Loucy (cell line): ENCODE measurements at regions not wholly inside any gene's neighbourhood (a gene's known extent, or its start where the extent isn't known, plus 50 kb on each side); places are given as distances from the start of the nearest gene placed in this dataset.

ENCODE experiments used
- H2AFZ ChIP-seq: fragments of 200-600 bp; sonication (generic); 2 replicates; pipeline ENCODE4 v1.6.0; 2016; ENCODE audit warnings: antibody characterized with exemption, mild to moderate bottlenecking, low read length, moderate library complexity
- H3F3A ChIP-seq: fragments of 200-600 bp; 2 replicates; pipeline ENCODE4 v1.6.0; 2016; ENCODE audit warnings: antibody characterized with exemption, low read depth, mild to moderate bottlenecking
- H3K27me3 ChIP-seq: fragments of 200-600 bp; sonication (generic); 2 replicates; pipeline ENCODE4 v1.6.1; 2014; ENCODE audit warnings: low read length, mild to moderate bottlenecking; ENCODE audit not compliant: insufficient read depth, poor library complexity, severe bottlenecking
- H3K36me3 ChIP-seq: fragments of 200-600 bp; sonication (generic); 2 replicates; pipeline ENCODE4 v1.6.1; 2016; ENCODE audit warnings: low read length; ENCODE audit not compliant: insufficient read depth
- H3K4me1 ChIP-seq: fragments of 200-600 bp; sonication (generic); 2 replicates; pipeline ENCODE4 v1.5.1; 2014; ENCODE audit warnings: low read length, mild to moderate bottlenecking; ENCODE audit not compliant: insufficient read depth, poor library complexity, severe bottlenecking
- H3K4me2 ChIP-seq: fragments of 200-600 bp; sonication (generic); 2 replicates; pipeline ENCODE4 v1.6.0; 2014; ENCODE audit warnings: antibody characterized with exemption, low read length, low read depth, mild to moderate bottlenecking; ENCODE audit not compliant: poor library complexity, severe bottlenecking
- H3K4me3 ChIP-seq: fragments of 200-600 bp; sonication (generic); 2 replicates; pipeline ENCODE4 v1.5.1; 2014; ENCODE audit warnings: low read length, mild to moderate bottlenecking, mixed read lengths; ENCODE audit not compliant: poor library complexity, severe bottlenecking
- H3K79me2 ChIP-seq: fragments of 200-600 bp; sonication (generic); 2 replicates; pipeline ENCODE4 v1.6.1; 2014; ENCODE audit warnings: low read length; ENCODE audit not compliant: insufficient read depth
- H3K9ac ChIP-seq: fragments of 200-600 bp; sonication (generic); 2 replicates; pipeline ENCODE4 v1.6.0; 2014; ENCODE audit warnings: mild to moderate bottlenecking, low read depth, low read length, moderate library complexity; ENCODE audit not compliant: poor library complexity, severe bottlenecking
- H3K9me2 ChIP-seq: fragments of 200-600 bp; sonication (generic); replicated peaks from 2 replicates; pipeline ENCODE4 v1.6.1; 2016; ENCODE audit warnings: low read depth, low read length, mixed read lengths
- H3K9me3 ChIP-seq: fragments of 200-600 bp; sonication (generic); 2 replicates; pipeline ENCODE4 v1.6.1; 2014; ENCODE audit warnings: mild to moderate bottlenecking, antibody characterized with exemption, low read length, low read depth; ENCODE audit not compliant: insufficient read depth
- H4K20me1 ChIP-seq: fragments of 200-600 bp; sonication (generic); 2 replicates; pipeline ENCODE4 v1.6.0; 2014; ENCODE audit warnings: antibody characterized with exemption, low read length, mild to moderate bottlenecking; ENCODE audit not compliant: insufficient read depth, poor library complexity, severe bottlenecking
- EZH2phosphoT487 ChIP-seq: fragments of 200-600 bp; IDR thresholded peaks from 2 replicates; pipeline ENCODE4 v1.6.1; 2018; ENCODE audit warnings: antibody characterized with exemption, mild to moderate bottlenecking, moderate library complexity, borderline replicate concordance
- TF ChIP-seq, protein P1 (sequence below): fragments of 200-600 bp; sonication (generic); conservative IDR thresholded peaks from 2 replicates; pipeline ENCODE4 v1.5.1; 2014; ENCODE audit warnings: mild to moderate bottlenecking, antibody characterized with exemption, low read length

DNA sequence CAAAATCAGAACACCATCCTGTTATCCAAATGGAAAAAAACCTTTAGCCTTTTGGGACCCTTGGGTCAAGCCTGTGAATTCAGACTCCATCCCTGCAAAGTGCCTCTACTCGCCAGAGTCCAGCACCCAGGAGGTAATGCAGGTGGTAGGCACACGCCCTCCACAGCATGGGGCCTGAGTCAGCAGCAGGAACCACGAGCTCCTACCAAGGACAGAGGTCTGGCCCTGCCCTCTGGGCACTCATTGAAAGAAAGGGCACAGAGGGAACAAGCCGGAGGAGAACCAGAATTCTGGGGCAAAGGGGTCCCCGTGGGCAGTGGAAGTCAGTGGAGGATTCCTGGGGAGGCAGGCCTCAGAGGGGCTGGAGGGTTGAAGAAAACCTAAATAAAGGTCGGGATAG, 438.1 kb downstream of the NPHP4 start:
- no peaks in the 10 kb centered on the region for H3K27me3 ChIP-seq
- no peaks in the 10 kb centered on the region for H3F3A ChIP-seq
- H4K20me1 ChIP-seq = no peaks in the 10 kb centered on the region
- no peak for TF ChIP-seq EZH2phosphoT487
- TF ChIP-seq, protein P1, sequence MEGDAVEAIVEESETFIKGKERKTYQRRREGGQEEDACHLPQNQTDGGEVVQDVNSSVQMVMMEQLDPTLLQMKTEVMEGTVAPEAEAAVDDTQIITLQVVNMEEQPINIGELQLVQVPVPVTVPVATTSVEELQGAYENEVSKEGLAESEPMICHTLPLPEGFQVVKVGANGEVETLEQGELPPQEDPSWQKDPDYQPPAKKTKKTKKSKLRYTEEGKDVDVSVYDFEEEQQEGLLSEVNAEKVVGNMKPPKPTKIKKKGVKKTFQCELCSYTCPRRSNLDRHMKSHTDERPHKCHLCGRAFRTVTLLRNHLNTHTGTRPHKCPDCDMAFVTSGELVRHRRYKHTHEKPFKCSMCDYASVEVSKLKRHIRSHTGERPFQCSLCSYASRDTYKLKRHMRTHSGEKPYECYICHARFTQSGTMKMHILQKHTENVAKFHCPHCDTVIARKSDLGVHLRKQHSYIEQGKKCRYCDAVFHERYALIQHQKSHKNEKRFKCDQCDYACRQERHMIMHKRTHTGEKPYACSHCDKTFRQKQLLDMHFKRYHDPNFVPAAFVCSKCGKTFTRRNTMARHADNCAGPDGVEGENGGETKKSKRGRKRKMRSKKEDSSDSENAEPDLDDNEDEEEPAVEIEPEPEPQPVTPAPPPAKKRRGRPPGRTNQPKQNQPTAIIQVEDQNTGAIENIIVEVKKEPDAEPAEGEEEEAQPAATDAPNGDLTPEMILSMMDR = no peak
- no peaks in the 10 kb centered on the region for H3K4me1 ChIP-seq
- no peak overlapping the region for H2AFZ ChIP-seq
- H3K9me2 ChIP-seq = no peaks in the 10 kb centered on the region
- H3K9me3 ChIP-seq = peaks cover 17% of the 10 kb centered on the region; the same call in 1 of the 2 replicates
- H3K9ac ChIP-seq = no peak overlapping the region
- no peak overlapping the region for H3K4me2 ChIP-seq
- no peak overlapping the region for H3K4me3 ChIP-seq
- no peaks in the 10 kb centered on the region for H3K36me3 ChIP-seq
- H3K79me2 ChIP-seq = no peaks in the 10 kb centered on the region

DNA sequence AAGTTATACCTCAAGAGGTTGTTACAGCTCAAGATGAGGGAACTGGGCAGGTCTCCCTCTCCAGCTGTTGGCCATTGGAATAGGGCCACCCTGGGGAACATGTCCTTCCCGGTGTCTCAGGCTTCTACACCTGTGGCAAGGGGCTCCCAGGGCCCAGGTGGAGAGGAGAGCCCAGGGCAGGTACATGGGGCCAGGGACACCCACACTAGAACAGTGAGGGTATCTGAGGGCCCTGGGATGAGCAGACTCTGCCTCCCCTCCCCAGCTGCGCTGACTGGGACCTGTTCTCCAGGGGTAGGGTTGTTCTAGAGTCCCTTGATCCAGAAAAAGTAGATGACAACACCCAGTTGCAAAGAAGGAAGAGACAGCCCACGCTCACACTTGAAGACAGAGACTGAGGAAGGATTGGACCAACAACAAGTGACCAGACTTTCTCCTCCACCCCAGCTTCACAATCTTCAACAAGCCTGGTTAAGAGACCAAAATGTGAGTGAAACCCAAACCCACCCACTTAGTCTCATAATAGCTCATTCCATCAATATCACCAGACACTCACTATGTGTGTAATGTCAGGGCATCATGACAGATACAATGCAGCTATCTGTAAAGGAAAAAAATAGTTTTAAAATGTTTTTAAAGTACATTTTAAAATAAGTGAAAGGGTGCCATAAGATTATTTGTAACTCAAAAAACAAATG, 439.3 kb downstream of the NPHP4 start:
- Histone ChIP-seq H3K36me3 (no peaks in the 10 kb centered on the region), H4K20me1 (no peaks in the 10 kb centered on the region), H3K27me3 (no peaks in the 10 kb centered on the region), H3K79me2 (no peaks in the 10 kb centered on the region), H2AFZ (no peak overlapping the region), H3K4me3 (no peak overlapping the region), H3K9ac (no peak overlapping the region), H3K4me2 (no peak overlapping the region), H3F3A (no peaks in the 10 kb centered on the region), H3K4me1 (no peaks in the 10 kb centered on the region), H3K9me2 (no peaks in the 10 kb centered on the region), H3K9me3 (peaks cover 9% of the 10 kb centered on the region; the same call in 1 of the 2 replicates)
- TF ChIP-seq EZH2phosphoT487 = no peak
- TF ChIP-seq, protein P1 = no peak

DNA sequence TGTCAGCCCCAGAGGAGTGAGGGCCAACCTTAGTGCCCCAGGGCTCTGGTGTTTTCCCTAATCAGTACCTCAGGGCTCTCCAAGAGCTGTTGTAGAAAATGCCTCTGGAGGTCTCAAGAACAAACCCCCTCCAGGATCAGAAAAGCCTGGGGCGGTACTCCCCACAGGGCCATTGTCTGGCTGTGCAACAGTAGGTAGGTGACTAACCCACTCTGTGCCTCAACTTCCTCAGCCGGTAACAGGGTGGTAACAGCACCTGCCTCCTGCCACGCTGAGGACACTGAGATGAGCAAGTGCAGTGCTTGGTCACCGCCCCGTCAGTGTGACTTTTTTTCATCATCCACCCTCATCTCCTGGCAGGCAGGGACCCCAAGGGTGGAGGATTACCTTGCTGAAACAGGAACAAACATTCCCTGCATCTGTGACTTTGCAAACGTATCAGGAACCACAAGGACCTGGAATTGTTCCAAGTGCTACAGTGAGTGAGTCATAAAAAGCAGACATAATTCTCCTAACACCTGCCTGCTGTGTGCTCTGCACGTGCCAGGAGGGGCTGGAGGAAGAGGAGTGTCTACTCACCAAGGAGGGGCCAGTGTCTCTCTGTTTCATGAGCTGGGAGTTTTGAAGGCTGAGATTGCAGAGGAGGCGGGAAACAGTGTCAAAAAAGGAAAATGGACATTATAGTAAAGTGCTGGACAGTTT, 440.8 kb downstream of the NPHP4 start:
- H3K79me2 ChIP-seq = no peaks in the 10 kb centered on the region
- H3K27me3 ChIP-seq = no peaks in the 10 kb centered on the region
- no peaks in the 10 kb centered on the region for H3K4me1 ChIP-seq
- peaks cover 5% of the 10 kb centered on the region; the same call in 1 of the 2 replicates for H3K9me3 ChIP-seq
- H2AFZ ChIP-seq = no peak overlapping the region
- H3K36me3 ChIP-seq = no peaks in the 10 kb centered on the region
- H3K4me3 ChIP-seq = no peak overlapping the region
- no peak overlapping the region for H3K9ac ChIP-seq
- no peaks in the 10 kb centered on the region for H3F3A ChIP-seq
- no peaks in the 10 kb centered on the region for H3K9me2 ChIP-seq
- H3K4me2 ChIP-seq = no peak overlapping the region
- H4K20me1 ChIP-seq = no peaks in the 10 kb centered on the region
- TF ChIP-seq, protein P1 = no peak
- no peak for TF ChIP-seq EZH2phosphoT487
